ENCODE measurements at regions not wholly inside any gene's neighbourhood (a gene's known extent, or its start where the extent isn't known, plus 50 kb on each side); places are given as distances from the start of the nearest gene placed in this dataset.

DNA sequence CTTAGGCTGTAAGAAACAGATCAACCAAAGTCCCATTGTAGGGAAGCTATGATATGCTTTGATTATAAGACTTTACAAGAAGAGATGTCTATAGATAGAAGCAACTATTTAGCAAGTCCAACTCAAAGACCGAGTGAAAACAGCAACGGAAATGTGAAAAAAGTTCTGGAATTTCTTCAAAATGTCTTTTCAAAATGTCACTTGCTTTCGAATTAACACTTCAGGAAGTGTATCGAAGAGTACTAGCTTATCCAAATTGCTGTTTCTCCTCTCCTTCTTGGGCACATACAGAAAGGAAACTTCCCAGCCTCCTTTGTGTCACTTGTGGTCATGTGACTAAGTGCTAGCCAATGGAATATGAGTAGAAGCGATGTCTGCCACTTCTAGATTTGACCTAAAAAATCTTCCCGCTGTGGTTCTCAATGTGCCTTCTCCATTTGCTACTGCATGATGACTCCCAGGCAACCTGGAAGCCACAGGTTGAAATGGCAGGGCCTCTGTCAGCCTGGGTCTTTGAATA lies 89.9 kb downstream of the TSEN15 start:
- H3K27me3 ChIP-seq (replicated peaks; ENCODE audit: control insufficient read depth, insufficient read depth, low read length) = no peaks in the 10 kb centered on the region
- no peaks in the 10 kb centered on the region for H3K4me1 ChIP-seq (ENCODE audit: control insufficient read depth, insufficient read depth, low read length)
- H3K9ac ChIP-seq (ENCODE audit: low read length) = no peak overlapping the region
- DNase-seq (ENCODE audit: low read depth) = no peak
- no peaks in the 10 kb centered on the region for H3K9me3 ChIP-seq (ENCODE audit: control insufficient read depth, low read length)
- no peak overlapping the region for H3K4me3 ChIP-seq (ENCODE audit: low read length)
- no peaks in the 10 kb centered on the region for H3K36me3 ChIP-seq (ENCODE audit: control insufficient read depth, insufficient read depth, low read length, severe bottlenecking)

GRCh38 chr1:184143449-184143848 lies 91.9 kb downstream of the TSEN15 start:
- DNase-seq (ENCODE audit: low read depth) = no peak
- H3K4me3 ChIP-seq (ENCODE audit: low read length) = no peak overlapping the region
- no peaks in the 10 kb centered on the region for H3K4me1 ChIP-seq (ENCODE audit: control insufficient read depth, insufficient read depth, low read length)
- H3K9ac ChIP-seq (ENCODE audit: low read length) = no peak overlapping the region
- H3K9me3 ChIP-seq (ENCODE audit: control insufficient read depth, low read length) = no peaks in the 10 kb centered on the region
- no peaks in the 10 kb centered on the region for H3K36me3 ChIP-seq (ENCODE audit: control insufficient read depth, insufficient read depth, low read length, severe bottlenecking)
- no peaks in the 10 kb centered on the region for H3K27me3 ChIP-seq (replicated peaks; ENCODE audit: control insufficient read depth, insufficient read depth, low read length)

DNA sequence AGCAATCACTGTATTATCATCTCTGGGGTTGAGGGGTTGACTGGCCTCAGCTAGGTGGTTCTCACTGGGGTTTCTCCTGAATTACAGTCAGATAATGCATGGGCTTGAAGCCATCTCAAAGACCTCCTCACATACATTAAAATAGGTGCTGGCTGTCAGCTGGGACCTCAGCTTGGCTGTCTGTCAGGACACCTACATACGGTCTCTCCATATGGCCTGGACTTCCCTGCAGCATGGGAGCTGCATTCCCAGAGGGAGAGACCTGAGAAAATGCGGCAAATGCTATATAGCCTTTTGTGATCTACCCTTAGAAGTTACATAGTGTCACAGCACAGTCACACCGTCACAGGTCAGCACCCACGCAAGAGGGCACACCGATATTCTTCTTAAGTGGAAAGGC lies 93.6 kb downstream of the TSEN15 start:
- no peak overlapping the region for H3K4me3 ChIP-seq (ENCODE audit: low read length)
- no peak overlapping the region for H3K9ac ChIP-seq (ENCODE audit: low read length)
- no peaks in the 10 kb centered on the region for H3K27me3 ChIP-seq (replicated peaks; ENCODE audit: control insufficient read depth, insufficient read depth, low read length)
- no peaks in the 10 kb centered on the region for H3K36me3 ChIP-seq (ENCODE audit: control insufficient read depth, insufficient read depth, low read length, severe bottlenecking)
- no peak for DNase-seq (ENCODE audit: low read depth)
- H3K9me3 ChIP-seq (ENCODE audit: control insufficient read depth, low read length) = no peaks in the 10 kb centered on the region
- H3K4me1 ChIP-seq (ENCODE audit: control insufficient read depth, insufficient read depth, low read length) = peaks cover 1% of the 10 kb centered on the region

GRCh38 chr1:184146202-184146601 lies 94.7 kb downstream of the TSEN15 start:
- H3K4me3 ChIP-seq (ENCODE audit: low read length) = no peak overlapping the region
- H3K36me3 ChIP-seq (ENCODE audit: control insufficient read depth, insufficient read depth, low read length, severe bottlenecking) = no peaks in the 10 kb centered on the region
- H3K9me3 ChIP-seq (ENCODE audit: control insufficient read depth, low read length) = no peaks in the 10 kb centered on the region
- no peak overlapping the region for H3K9ac ChIP-seq (ENCODE audit: low read length)
- no peak for DNase-seq (ENCODE audit: low read depth)
- H3K27me3 ChIP-seq (replicated peaks; ENCODE audit: control insufficient read depth, insufficient read depth, low read length) = no peaks in the 10 kb centered on the region
- peaks cover 12% of the 10 kb centered on the region for H3K4me1 ChIP-seq (ENCODE audit: control insufficient read depth, insufficient read depth, low read length)

DNA sequence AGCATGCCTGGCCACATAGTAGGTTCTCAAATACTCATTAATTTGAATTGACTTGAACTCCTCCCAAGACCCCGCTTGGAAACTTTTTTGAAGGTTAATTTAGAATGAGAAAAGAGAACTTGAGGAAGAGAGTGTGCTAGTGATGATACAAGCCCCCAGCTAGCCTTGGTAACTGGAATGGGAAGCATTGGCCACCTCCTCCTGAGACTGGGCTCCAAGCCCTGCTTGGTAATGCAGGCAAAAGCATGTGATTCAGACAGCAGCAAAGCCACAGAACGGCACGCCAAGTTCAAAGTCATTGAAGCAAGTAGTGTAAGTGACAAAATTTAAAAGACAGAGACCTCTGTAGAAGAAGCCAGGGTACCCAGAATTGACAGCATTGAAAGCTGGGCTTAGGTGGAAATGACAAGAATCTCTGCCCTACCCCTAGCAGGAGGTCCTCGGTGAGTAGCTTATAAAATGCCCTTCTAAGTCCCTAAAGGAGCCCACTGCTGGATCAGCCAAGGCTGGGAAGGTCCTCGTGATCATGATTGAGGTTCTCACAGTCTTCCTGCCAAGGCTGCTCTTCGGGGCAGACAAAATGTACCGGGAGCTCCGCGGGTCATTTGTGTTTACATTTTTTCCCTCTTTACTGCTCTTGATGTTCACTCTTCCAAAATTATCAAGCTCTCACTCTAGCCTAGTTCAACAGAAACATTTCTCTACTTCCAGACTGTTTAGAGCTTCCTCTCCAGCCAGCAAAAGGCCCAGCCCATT lies 99.4 kb downstream of the TSEN15 start:
- Histone ChIP-seq H3K4me1 (ENCODE audit: control insufficient read depth, insufficient read depth, low read length) (peaks cover 33% of the 10 kb centered on the region), H3K4me3 (ENCODE audit: low read length) (peak overlapping the region; percentile 75), H3K9ac (ENCODE audit: low read length) (peak overlapping the region; percentile 31), H3K27me3 (replicated peaks; ENCODE audit: control insufficient read depth, insufficient read depth, low read length) (no peaks in the 10 kb centered on the region), H3K36me3 (ENCODE audit: control insufficient read depth, insufficient read depth, low read length, severe bottlenecking) (no peaks in the 10 kb centered on the region), H3K9me3 (ENCODE audit: control insufficient read depth, low read length) (no peaks in the 10 kb centered on the region)
- no peak for DNase-seq (ENCODE audit: low read depth)

DNA sequence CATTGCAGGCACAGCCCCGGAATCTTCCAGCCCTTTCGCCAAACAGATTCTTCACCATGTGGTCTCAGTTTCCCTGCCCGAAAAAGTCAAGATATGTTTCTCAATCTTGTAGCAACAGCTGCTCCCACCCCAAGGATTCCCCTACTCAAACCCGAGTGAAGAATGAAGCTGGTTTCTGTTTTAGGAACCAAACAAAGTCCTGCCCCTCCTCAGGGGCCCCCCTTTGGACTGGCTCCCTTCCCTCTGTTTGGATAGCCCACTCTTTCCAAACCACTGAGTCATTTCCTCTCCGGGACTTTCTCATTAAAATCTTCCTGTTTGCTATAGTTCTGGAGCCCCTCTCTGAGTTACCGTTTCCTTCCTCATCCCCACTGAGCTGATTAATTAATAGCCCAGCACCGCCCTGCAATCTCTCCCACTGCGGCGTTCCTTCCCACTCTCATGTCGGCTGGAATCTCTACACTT lies 100.9 kb downstream of the TSEN15 start:
- no peaks in the 10 kb centered on the region for H3K27me3 ChIP-seq (replicated peaks; ENCODE audit: control insufficient read depth, insufficient read depth, low read length)
- peak overlapping the region; percentile 65 for H3K9ac ChIP-seq (ENCODE audit: low read length)
- DNase-seq (ENCODE audit: low read depth) = peak; percentile 70
- H3K4me1 ChIP-seq (ENCODE audit: control insufficient read depth, insufficient read depth, low read length) = peaks cover 33% of the 10 kb centered on the region
- no peaks in the 10 kb centered on the region for H3K36me3 ChIP-seq (ENCODE audit: control insufficient read depth, insufficient read depth, low read length, severe bottlenecking)
- H3K9me3 ChIP-seq (ENCODE audit: control insufficient read depth, low read length) = no peaks in the 10 kb centered on the region
- peak overlapping the region; percentile 75 for H3K4me3 ChIP-seq (ENCODE audit: low read length)

GRCh38 chr1:184152974-184153373 lies 101.4 kb downstream of the TSEN15 start:
- H3K36me3 ChIP-seq (ENCODE audit: control insufficient read depth, insufficient read depth, low read length, severe bottlenecking) = no peaks in the 10 kb centered on the region
- peak overlapping the region; percentile 75 for H3K4me3 ChIP-seq (ENCODE audit: low read length)
- peak overlapping the region; percentile 65 for H3K9ac ChIP-seq (ENCODE audit: low read length)
- H3K9me3 ChIP-seq (ENCODE audit: control insufficient read depth, low read length) = no peaks in the 10 kb centered on the region
- H3K27me3 ChIP-seq (replicated peaks; ENCODE audit: control insufficient read depth, insufficient read depth, low read length) = no peaks in the 10 kb centered on the region
- peaks cover 33% of the 10 kb centered on the region for H3K4me1 ChIP-seq (ENCODE audit: control insufficient read depth, insufficient read depth, low read length)
- no peak for DNase-seq (ENCODE audit: low read depth)

DNA sequence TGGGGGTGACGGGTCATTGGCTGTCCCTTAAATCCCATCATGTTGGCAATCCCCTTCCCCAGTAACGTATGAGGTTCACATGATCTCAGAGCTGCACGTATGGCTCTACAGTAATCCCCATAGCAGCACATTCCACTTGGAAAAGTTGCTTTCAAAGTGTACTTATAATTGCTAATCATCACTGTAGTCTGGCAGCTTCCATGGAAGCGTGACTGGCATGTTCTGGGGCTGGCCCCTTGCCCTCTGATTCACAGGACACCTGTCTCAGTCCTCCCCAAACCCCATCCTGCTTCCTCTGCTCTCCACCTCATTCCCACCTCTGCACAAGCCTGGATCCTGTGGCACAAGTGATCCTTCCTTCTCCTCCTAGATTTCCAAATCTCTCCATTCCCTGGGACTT lies 102.2 kb downstream of the TSEN15 start:
- H3K9ac ChIP-seq (ENCODE audit: low read length) = no peak overlapping the region
- no peak overlapping the region for H3K4me3 ChIP-seq (ENCODE audit: low read length)
- no peaks in the 10 kb centered on the region for H3K9me3 ChIP-seq (ENCODE audit: control insufficient read depth, low read length)
- H3K27me3 ChIP-seq (replicated peaks; ENCODE audit: control insufficient read depth, insufficient read depth, low read length) = no peaks in the 10 kb centered on the region
- no peak for DNase-seq (ENCODE audit: low read depth)
- peaks cover 33% of the 10 kb centered on the region for H3K4me1 ChIP-seq (ENCODE audit: control insufficient read depth, insufficient read depth, low read length)
- H3K36me3 ChIP-seq (ENCODE audit: control insufficient read depth, insufficient read depth, low read length, severe bottlenecking) = no peaks in the 10 kb centered on the region

DNA sequence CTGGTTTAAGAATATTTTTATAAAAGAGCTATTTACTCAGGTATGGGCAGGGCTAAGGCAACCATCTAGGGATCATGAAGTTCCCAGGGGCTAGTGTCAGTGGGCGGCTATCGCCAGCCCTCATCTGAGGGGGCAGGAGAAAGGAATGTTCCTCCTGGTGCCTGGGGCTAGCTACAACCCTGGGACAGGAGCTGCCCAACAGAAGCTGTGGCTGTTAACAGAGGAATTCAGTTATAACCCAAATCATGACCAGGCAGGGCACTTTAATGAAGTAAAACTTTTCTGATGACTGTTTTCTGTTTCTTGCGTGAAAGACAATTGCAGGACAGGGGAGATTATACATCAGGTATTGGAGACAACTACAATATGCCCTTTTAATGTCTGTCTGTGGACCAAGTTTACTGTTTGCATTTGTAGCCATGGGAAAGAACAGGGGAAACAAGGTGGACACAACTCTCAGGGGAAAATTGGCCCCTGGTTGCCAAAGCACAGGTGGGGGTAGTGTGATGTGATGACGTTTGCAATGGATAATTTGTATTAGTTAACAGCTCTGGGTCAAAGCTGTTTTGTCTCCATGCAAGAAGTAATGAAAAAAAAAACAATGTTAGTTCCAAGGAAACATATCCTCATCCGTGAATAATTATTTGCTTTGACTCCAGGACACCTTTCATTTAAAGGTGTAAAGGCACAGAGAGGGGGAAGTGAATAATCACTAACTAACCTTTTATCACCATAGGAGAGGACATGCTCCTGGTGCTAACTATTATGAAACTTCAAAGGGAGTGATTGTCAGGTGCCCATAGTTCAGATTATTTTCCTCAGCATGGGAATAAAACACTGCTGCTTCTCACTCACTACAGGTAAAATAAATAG lies 105.2 kb downstream of the TSEN15 start:
- Histone ChIP-seq H3K9me3 (ENCODE audit: control insufficient read depth, low read length) (no peaks in the 10 kb centered on the region), H3K4me3 (ENCODE audit: low read length) (no peak overlapping the region), H3K4me1 (ENCODE audit: control insufficient read depth, insufficient read depth, low read length) (peaks cover 29% of the 10 kb centered on the region), H3K36me3 (ENCODE audit: control insufficient read depth, insufficient read depth, low read length, severe bottlenecking) (no peaks in the 10 kb centered on the region), H3K9ac (ENCODE audit: low read length) (no peak overlapping the region), H3K27me3 (replicated peaks; ENCODE audit: control insufficient read depth, insufficient read depth, low read length) (no peaks in the 10 kb centered on the region)
- peak; percentile 39 for DNase-seq (ENCODE audit: low read depth)

GRCh38 chr1:184157394-184157742 lies 105.8 kb downstream of the TSEN15 start:
- no peak for DNase-seq (ENCODE audit: low read depth)
- Histone ChIP-seq H3K9me3 (ENCODE audit: control insufficient read depth, low read length) (no peaks in the 10 kb centered on the region), H3K27me3 (replicated peaks; ENCODE audit: control insufficient read depth, insufficient read depth, low read length) (no peaks in the 10 kb centered on the region), H3K4me1 (ENCODE audit: control insufficient read depth, insufficient read depth, low read length) (peaks cover 26% of the 10 kb centered on the region), H3K9ac (ENCODE audit: low read length) (no peak overlapping the region), H3K4me3 (ENCODE audit: low read length) (no peak overlapping the region), H3K36me3 (ENCODE audit: control insufficient read depth, insufficient read depth, low read length, severe bottlenecking) (no peaks in the 10 kb centered on the region)

DNA sequence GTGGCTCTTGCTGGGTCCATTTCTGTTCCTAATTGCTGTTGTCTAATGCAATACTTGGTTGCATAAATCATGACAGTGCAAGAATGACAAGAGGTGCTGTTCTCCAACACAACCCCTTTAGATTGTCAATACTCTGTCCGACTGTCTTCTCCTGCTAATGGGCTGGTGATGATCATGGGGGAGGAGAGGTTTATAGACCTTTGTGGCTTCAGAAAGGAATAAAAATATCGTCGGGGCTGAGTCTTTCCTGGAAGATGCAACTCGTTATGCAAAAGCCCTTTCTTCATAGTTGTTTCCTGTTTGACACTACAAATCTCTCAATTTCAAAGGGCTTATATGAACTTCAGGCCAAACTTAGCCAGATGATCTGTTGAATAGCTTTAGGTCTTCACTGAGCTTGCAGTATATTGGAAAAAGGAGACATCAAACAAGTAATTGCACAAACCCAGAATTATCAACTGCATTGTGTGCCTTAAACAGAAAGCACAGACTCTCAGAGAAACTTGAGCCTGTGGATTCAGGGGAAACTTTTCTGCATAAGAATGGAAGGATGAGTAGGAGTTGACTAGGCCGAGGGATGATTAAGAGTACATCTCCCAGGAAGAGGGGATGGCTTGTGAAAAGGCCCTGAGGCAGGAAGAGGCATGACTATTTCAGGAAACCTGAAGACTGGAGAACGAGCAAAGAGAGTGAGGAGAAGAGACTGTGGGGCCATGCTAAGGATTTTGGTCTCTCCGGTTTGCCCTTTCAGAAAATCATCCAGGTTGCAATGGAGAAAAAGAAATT lies 107.6 kb downstream of the TSEN15 start:
- Histone ChIP-seq H3K4me3 (ENCODE audit: low read length) (no peak overlapping the region), H3K27me3 (replicated peaks; ENCODE audit: control insufficient read depth, insufficient read depth, low read length) (no peaks in the 10 kb centered on the region), H3K9me3 (ENCODE audit: control insufficient read depth, low read length) (no peaks in the 10 kb centered on the region), H3K4me1 (ENCODE audit: control insufficient read depth, insufficient read depth, low read length) (peaks cover 27% of the 10 kb centered on the region), H3K9ac (ENCODE audit: low read length) (no peak overlapping the region), H3K36me3 (ENCODE audit: control insufficient read depth, insufficient read depth, low read length, severe bottlenecking) (no peaks in the 10 kb centered on the region)
- no peak for DNase-seq (ENCODE audit: low read depth)
